ENCODE measurements at regions not wholly inside any gene's neighbourhood (a gene's known extent, or its start where the extent isn't known, plus 50 kb on each side); places are given as distances from the start of the nearest gene placed in this dataset.

DNA sequence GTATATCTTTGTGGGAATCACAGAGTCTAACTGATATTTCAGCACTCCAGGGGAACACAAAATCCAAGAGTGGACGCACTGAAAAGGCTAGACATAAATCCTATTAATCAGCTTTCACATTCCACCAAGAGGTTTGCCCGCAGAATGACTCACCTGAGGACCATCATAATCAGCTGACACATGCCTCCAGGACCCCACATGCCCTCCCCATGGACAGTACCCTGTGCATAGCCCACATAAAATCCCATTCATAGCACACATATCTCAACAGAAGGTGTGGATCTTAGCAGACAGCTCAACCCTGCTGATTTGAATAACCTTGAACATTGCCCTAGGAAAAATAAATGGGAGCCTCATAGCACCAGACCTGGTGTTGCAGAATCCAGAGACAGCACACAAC lies 246.8 kb upstream of the TENT5A start:
- Histone ChIP-seq H3K4me3 (replicated peaks in 1 of 3; ENCODE audit: insufficient read depth in 1 of 3, low read depth in 1 of 3, low read length in 3 of 3) (no peak overlapping the region), H2AFZ (ENCODE audit: low read depth, low read length) (no peak overlapping the region), H4K20me1 (replicated peaks; ENCODE audit: control insufficient read depth, extremely low read depth, insufficient read depth, low read length) (no peaks in the 10 kb centered on the region), H3K27ac (ENCODE audit: insufficient read depth, low read depth, low read length) (no peak overlapping the region), H3K4me1 (ENCODE audit: control insufficient read depth, extremely low read depth, insufficient read depth, low read length) (peaks cover 3% of the 10 kb centered on the region), H3K4me2 (ENCODE audit: insufficient read depth, low read length) (no peak overlapping the region), H3K79me2 (ENCODE audit: control insufficient read depth, insufficient read depth, low read length) (no peaks in the 10 kb centered on the region), H3K9me1 (replicated peaks; ENCODE audit: control insufficient read depth, extremely low read depth, insufficient read depth, low read length) (no peaks in the 10 kb centered on the region), H3K27me3 (ENCODE audit: control insufficient read depth in 2 of 2, insufficient read depth in 2 of 2, low read length in 2 of 2) (no peaks in the 10 kb centered on the region), H3K9me3 (replicated peaks; ENCODE audit: control insufficient read depth, insufficient read depth, low read length) (no peaks in the 10 kb centered on the region), H3K36me3 (ENCODE audit: control insufficient read depth in 2 of 2, extremely low read depth in 1 of 2, insufficient read depth in 2 of 2, low read length in 2 of 2) (no peaks in the 10 kb centered on the region), H3K9ac (replicated peaks; ENCODE audit: extremely low read depth, insufficient read depth, low read length) (no peak overlapping the region)
- DNase-seq (ENCODE audit: low read depth, low spot score) = no peak
- intact Hi-C loops (cut with micrococcal nuclease) = no loop called here
- no peak for FAIRE-seq
- dilution Hi-C loops (cut with MboI; ENCODE audit: extremely low pct_ligation_motif_present, low sequenced_read_pairs) = no loop called here
- TF ChIP-seq FOS (IDR thresholded peaks at IDR 0.05; ENCODE audit: borderline replicate concordance, insufficient read depth, low read length) (no peak), POLR2AphosphoS5 (IDR thresholded peaks at IDR 0.05; ENCODE audit: insufficient read depth, low read depth, low read length) (no peak), POLR2A (IDR thresholded peaks at IDR 0.05; ENCODE audit: low read depth, low read length) (no peak), JUN (IDR thresholded peaks at IDR 0.05; ENCODE audit: borderline replicate concordance, insufficient read depth, insufficient read length, low read depth) (no peak), GATA2 (IDR thresholded peaks at IDR 0.05; ENCODE audit: insufficient read depth, insufficient read length, low read depth, low read length) (no peak), MYC (IDR thresholded peaks at IDR 0.05; ENCODE audit: low read depth, low read length) (no peak), EZH2 (IDR thresholded peaks at IDR 0.05; ENCODE audit: borderline replicate concordance, low read depth, low read length, severe bottlenecking) (no peak)
- TF ChIP-seq, protein P1, sequence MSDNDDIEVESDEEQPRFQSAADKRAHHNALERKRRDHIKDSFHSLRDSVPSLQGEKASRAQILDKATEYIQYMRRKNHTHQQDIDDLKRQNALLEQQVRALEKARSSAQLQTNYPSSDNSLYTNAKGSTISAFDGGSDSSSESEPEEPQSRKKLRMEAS (IDR thresholded peaks at IDR 0.05; ENCODE audit: insufficient read depth, insufficient read length) = no peak
- TF ChIP-seq, protein P2, sequence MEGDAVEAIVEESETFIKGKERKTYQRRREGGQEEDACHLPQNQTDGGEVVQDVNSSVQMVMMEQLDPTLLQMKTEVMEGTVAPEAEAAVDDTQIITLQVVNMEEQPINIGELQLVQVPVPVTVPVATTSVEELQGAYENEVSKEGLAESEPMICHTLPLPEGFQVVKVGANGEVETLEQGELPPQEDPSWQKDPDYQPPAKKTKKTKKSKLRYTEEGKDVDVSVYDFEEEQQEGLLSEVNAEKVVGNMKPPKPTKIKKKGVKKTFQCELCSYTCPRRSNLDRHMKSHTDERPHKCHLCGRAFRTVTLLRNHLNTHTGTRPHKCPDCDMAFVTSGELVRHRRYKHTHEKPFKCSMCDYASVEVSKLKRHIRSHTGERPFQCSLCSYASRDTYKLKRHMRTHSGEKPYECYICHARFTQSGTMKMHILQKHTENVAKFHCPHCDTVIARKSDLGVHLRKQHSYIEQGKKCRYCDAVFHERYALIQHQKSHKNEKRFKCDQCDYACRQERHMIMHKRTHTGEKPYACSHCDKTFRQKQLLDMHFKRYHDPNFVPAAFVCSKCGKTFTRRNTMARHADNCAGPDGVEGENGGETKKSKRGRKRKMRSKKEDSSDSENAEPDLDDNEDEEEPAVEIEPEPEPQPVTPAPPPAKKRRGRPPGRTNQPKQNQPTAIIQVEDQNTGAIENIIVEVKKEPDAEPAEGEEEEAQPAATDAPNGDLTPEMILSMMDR (IDR thresholded peaks at IDR 0.05; ENCODE audit: extremely low read depth in 1 of 2, insufficient read depth in 1 of 2, low read depth in 1 of 2, low read length in 2 of 2) = no peak
- no TSS peak for BruUV-seq (replicated peaks)
- CTCF ChIA-PET = interaction anchor here (0.8 to 1.0 kb wide), 4 partner anchors 18 to 757 kb away, joined by 3 to 5 read pairs (median 4); no protein-coding TSS in a partner anchor
- POLR2A ChIA-PET = no interaction called here

All from endothelial cell of umbilical vein (primary cell).